Renal pelvis (tissue), 1 donor: ENCODE measurements at regions not wholly inside any gene's neighbourhood (a gene's known extent, or its start where the extent isn't known, plus 50 kb on each side); places are given as distances from the start of the nearest gene placed in this dataset.

ENCODE experiments used
- DNase-seq: peaks from one replicate; pipeline ENCODE4 v3.0.0-alpha.2; 2013

DNA sequence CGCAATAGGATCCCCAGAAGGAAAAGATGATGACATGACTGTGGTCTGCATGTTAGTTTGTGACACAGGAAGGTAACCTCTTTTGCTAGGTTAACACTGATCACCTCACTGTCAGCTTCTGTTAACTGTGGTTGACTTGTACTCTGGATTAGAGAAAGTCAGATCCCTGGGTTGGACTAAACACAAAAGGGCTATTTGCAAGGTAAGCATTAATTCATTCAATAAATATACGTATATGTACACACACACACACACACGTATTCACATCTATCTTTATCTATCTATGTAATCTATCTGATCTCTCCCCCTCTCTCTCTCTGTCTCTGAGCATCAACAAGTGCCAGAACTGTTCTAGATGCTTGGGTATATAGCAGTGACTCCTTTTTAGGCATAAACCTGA, 136.1 kb upstream of the SNX19 start:
- DNase-seq: no peak

DNA sequence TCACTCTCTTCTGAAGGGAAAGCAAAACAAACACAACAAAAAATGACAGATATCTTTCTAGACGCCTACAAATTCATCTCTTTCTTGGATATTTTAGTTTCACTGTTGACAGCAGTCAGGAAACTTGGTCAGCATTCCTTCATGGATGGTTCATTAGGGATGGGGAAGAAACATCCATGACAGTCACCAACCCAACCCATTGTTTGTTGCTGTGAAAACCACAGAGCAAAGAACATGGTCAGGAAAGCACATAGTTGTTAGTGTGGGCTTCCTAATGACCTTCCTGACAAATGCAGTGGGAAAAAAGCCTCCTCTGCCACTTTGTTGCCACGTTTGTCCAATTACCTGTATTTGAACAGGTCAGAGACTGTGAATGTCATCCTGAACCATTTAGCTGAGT, 139.8 kb upstream of the SNX19 start:
- DNase-seq: no peak

DNA sequence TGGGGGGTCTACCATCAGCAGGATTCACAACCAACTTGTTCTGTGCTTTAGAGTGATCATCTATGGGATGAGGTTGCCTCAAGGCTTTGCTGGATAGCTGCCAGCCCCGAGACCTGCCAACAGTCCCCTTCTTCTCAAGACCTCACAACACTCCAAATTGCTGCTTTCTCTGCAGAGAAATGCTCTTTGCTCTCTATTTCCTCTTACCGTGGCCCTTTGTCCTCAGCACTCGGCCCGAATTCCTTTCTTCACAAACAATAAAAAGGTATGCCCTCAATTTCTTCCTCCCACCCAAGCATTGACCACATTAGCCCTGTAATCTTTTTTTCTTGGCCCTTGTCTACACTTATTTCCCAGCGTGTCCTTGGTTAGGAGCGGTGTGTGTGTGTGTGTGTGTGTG, 147.4 kb upstream of the SNX19 start:
- no peak for DNase-seq

GRCh38 chr11:131064373-131064991, 148.2 kb upstream of the SNX19 start:
- peak; percentile 63 for DNase-seq

DNA sequence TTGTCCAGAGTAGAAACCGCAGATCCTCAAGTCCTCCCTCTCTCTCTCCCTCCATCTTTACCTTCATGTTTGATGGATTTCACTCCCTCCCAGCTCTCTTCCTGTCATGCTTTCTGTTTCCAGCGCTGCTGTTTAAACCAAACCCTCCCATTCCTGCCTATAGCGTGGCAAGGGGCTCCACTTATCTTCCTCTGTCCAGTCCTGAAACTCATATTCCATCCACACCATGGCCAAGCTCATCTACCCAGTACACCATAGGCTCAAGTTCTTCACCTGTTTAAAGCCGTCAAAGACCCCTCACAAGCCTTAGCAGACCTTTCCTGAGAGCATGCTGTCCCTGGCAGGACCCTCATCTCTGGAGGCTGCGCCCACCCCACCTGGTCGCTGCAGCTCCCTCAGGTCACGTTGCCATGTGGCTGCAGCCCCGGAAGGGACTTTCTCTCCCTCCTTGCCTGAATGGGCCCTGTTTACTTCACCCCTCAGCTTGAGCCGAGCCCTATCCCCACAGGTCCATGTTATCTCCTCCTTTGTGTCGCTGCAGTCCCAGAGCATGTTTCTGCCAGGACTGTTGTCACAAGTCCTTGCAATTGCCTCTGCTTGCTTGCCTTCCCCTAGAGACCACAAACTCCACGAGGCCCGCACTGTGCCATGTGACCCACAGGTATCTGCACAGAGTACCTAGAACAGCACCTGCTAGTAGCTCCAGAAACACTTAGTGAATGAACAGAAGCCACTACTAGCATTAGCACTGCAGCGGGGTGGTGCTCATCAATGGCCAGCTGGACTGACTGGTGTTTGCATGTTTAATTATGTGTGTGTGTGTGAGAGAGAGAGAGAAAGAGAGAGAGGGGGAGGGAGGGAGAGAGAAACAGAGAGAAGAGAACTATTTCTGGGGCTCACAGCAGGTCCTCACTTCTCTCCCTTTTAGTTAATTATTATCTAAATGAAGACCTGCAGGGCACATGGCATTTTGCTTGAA, 149.4 kb upstream of the SNX19 start:
- DNase-seq: no peak

GRCh38 chr11:131066551-131066950, 150.3 kb upstream of the SNX19 start:
- no peak for DNase-seq

DNA sequence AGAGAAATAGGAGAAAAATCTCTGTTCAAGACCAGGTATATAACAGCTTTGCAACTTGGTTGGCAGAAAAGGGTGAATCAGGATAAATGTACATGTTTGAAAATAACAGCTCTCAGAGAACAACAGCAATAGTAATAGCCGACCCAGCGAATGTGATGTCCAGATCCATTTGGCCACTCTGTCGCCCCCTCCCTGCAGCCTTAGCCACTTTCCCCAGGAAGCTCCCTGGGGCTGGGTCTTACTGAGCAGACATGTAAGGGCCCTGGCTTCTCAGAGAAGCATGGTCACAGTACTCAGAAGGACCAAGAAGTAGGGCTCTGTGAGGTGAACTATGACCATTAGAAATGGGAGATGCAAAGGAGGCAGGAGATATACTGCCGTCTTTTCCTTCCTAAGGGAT, 154.1 kb upstream of the SNX19 start:
- no peak for DNase-seq

- no peak for DNase-seq
These were observed 156.9 kb upstream of the SNX19 start for GRCh38 chr11:131073167-131073566.

DNA sequence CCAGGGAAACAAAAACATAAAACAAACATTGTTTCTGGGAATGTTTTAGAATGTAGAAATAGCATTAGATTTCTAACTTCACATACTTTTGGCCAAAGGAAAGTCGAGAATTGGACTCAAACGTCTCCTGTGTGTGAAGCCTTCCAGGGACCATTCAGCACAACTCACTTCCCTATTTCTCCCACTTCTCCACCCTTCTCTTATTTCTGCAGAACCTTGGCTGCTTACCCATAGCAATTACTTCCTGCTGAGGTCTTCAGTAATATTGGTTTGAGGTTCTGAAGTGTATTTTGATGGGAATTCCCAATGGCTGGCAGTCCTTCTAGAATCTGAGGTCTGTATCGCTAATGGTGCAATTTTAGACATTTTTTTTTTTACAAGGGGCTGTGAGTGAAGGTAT, 158.3 kb upstream of the SNX19 start:
- DNase-seq: no peak

DNA sequence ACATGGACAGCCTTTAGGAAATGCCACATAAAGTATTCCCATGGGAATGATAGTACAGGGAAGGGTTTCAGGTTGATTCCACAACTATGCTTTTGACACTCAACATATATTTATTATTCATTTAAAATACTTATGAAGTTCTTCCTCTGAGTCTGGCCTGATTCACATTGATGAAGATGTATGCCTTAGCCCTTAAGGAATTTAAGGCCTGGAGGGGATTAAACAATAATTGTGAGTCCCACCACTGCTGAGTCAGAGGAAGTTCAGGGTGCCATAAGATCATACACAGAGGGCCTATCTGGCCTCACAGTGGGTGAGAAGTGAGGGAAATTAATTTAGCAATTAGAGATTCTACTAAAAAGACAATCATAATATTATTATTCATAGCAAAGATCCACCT, 161.1 kb upstream of the SNX19 start:
- no peak for DNase-seq

- no peak for DNase-seq
These were observed 162.8 kb upstream of the SNX19 start for GRCh38 chr11:131079036-131079435.

DNA sequence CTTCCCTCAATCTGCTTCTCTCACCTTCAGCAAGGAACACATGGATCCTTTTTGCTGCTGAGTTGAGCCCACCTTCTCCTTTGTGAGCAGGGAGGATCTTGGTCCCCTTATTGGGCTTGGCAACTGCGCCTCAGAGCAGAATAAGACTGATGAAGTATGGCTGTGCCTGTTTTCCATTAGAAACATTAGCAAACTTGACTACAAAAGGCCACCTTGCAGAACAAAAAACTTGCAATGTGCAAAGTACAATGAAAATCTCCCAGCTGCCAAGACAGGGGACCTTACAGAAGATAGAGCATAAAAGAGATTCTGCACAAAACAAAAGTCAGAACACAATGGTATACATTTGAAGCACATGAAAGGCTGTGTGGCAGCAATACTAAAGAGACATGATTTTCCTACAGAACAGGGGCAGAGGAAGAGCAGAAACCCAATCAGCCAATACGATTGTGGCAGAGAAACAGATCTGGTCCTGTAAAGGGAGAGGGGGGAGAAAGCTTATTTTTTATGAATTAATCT, 173.5 kb upstream of the SNX19 start:
- DNase-seq: no peak

- no peak for DNase-seq
These were observed 176.2 kb upstream of the SNX19 start for GRCh38 chr11:131092469-131092868.

GRCh38 chr11:131094827-131095226, 178.5 kb upstream of the SNX19 start:
- DNase-seq: no peak

GRCh38 chr11:131095511-131096185, 179.4 kb upstream of the SNX19 start:
- DNase-seq: peak; percentile 28

DNA sequence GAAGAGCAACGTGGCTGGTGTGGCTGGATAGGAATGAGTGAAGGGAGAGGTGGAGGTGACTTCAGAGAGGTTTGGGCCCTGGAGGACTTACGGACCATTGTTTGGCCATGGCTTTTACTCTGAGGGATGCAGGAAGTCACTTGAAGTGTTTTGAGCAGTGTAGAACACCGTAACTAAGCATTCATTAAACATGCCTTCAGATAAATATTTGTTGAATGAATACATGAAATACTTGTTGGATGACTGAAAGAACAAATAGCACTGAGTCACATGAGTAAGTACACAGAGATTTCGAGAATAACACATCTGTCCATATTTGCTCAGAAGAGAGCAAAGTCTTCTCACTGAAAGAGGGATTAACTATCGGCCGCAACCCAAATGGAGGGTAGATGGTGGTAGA, 182.7 kb upstream of the SNX19 start:
- no peak for DNase-seq

GRCh38 chr11:131099746-131100145, 183.5 kb upstream of the SNX19 start:
- DNase-seq: no peak

GRCh38 chr11:131108760-131109159, 192.5 kb upstream of the SNX19 start:
- no peak for DNase-seq

DNA sequence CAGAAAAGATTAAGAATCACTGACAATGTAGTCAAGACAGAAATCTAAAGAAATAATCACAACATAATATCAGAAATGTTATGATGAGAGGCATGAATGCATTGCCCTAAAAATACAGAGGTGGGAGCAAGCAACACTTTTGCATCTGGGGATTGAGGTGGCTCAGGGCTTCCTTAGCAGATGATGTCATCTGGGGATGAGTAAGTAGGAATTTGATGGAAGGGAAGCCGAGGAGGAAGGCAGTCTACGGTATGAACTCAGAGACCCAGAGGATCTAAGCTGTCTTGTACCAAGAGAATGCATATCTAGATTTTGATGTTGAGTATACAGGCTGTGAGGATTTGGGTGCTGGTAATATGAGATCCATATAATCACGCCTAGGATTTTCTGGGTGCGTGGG, 193.0 kb upstream of the SNX19 start:
- no peak for DNase-seq

DNA sequence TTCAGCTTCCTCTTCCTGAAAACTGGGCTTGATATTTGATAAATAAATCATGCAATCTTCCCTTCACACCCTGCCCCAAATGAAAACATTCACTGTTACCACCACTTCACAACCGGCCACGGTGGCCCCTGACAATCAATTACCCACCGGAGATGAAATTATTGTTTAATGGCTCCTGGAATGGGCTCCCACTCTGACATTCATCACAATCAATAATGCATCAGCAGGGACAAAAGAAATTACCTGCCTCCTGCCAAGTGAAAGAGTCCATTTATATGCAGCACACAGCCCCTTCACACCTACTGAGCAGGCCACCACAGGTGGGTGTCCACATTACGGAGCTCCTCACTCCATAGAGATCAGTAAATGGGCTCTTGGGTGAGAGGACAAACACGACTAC, 193.5 kb upstream of the SNX19 start:
- no peak for DNase-seq

GRCh38 chr11:131111775-131112174, 195.5 kb upstream of the SNX19 start:
- DNase-seq: no peak

GRCh38 chr11:131118247-131118646, 202.0 kb upstream of the SNX19 start:
- no peak for DNase-seq
